K562 (cell line): ENCODE measurements at regions not wholly inside any gene's neighbourhood (a gene's known extent, or its start where the extent isn't known, plus 50 kb on each side); places are given as distances from the start of the nearest gene placed in this dataset.

Source experiments
- ATAC-seq: fragments of 200-7000 bp; cut with Tn5 transposase; 3 replicates; pipeline ENCODE4 v1.9.1; 2020; ENCODE audit warnings: moderate library complexity
- BruUV-seq: library from RNA; stranded (reverse); fragments of 400-500 nt; replicated peaks from 2 replicates; lab custom pipeline; 2021; lab: Mats Ljungman, UMichigan
- CTCF ChIA-PET: fragments of 300-600 bp; formaldehyde crosslinking; extraction: SDS; loops from one replicate; lab custom pipeline; 2021; ENCODE audit warnings: low intra/inter-chr PET ratio; lab: Yijun Ruan, JAX
- POLR2A ChIA-PET: fragments of 300-600, 350-650 bp; sonication (Branson Sonifier 250); formaldehyde crosslinking; extraction: SDS; loops from one replicate; lab custom pipeline; 2021; ENCODE audit warnings: antibody characterized with exemption, inconsistent platforms; lab: Yijun Ruan, JAX
- DNase-seq, 4 experiments: peaks; one replicate each; pipeline versions ENCODE4 v3.0.0 to v3.0.0-alpha.2; 2011 to 2018; ENCODE audit warnings: low spot score in 3 of 4, mixed read lengths in 3 of 4; ENCODE audit errors: extremely low read depth in 1 of 4
- FAIRE-seq: peaks from 2 replicates; lab custom pipeline; 2011; peaks lifted over from hg19 to GRCh38; lab: Jason Lieb, UNC
- H2AFZ ChIP-seq: 2 replicates; pipeline ENCODE4 v1.6.0; 2011; ENCODE audit warnings: low read depth, low read length, control low read depth, inconsistent platforms
- H3K27ac ChIP-seq: fragments of 200-600 bp; 3 replicates; pipeline ENCODE4 v1.8.0; 2011; ENCODE audit warnings: low read depth, mild to moderate bottlenecking, control low read depth, inconsistent platforms, low read length, moderate library complexity, mixed read lengths; ENCODE audit errors: extremely low read depth
- H3K27me3 ChIP-seq, 2 experiments: fragments of 300-600 bp in 1 of 2; 2 replicates in 1 of 2; 3 replicates in 1 of 2; pipeline versions ENCODE4 v1.6.0 to v1.8.0; 2011; ENCODE audit warnings: inconsistent platforms in 2 of 2, low read length in 2 of 2, mild to moderate bottlenecking in 1 of 2, mixed read lengths in 1 of 2, moderate library complexity in 1 of 2; ENCODE audit not compliant: control insufficient read depth in 2 of 2, insufficient read depth in 2 of 2
- H3K36me3 ChIP-seq: fragments of 300-600 bp; 3 replicates; pipeline ENCODE4 v1.8.0; 2011; ENCODE audit warnings: mild to moderate bottlenecking, low read length, inconsistent platforms; ENCODE audit not compliant: control insufficient read depth, insufficient read depth
- H3K4me1 ChIP-seq, 2 experiments: fragments of 200-600 bp in 1 of 2; replicated peaks in 1 of 2; 2 replicates in 1 of 2; 3 replicates in 1 of 2; pipeline versions ENCODE4 v1.5.1 to v1.8.0; 2011; ENCODE audit warnings: inconsistent platforms in 2 of 2, low read length in 2 of 2, mild to moderate bottlenecking in 1 of 2, mixed read lengths in 1 of 2, moderate library complexity in 1 of 2; ENCODE audit not compliant: control insufficient read depth in 2 of 2, insufficient read depth in 2 of 2
- H3K4me2 ChIP-seq: 2 replicates; pipeline ENCODE4 v1.6.1; 2011; ENCODE audit warnings: low read length, control low read depth, inconsistent platforms, mixed read lengths; ENCODE audit not compliant: insufficient read depth
- H3K4me3 ChIP-seq: fragments of 200-600 bp; sonication (generic), shearing (Covaris generic); 2 replicates; pipeline ENCODE4 v1.5.1; 2016; ENCODE audit warnings: control low read depth, inconsistent platforms
- H3K79me2 ChIP-seq: fragments of 200-600 bp; 3 replicates; pipeline ENCODE4 v1.8.0; 2011; ENCODE audit warnings: low read length, inconsistent platforms; ENCODE audit not compliant: control insufficient read depth, insufficient read depth
- H3K9ac ChIP-seq, 2 experiments: 2 replicates each; pipeline versions ENCODE4 v1.6.0 to v1.6.1; 2011; ENCODE audit warnings: low read depth in 2 of 2, low read length in 2 of 2, control low read depth in 1 of 2, inconsistent platforms in 1 of 2, mild to moderate bottlenecking in 1 of 2, mixed read lengths in 1 of 2; ENCODE audit not compliant: insufficient read depth in 1 of 2
- H3K9me1 ChIP-seq: one replicate; pipeline ENCODE4 v1.6.0; 2011; ENCODE audit warnings: inconsistent platforms, mild to moderate bottlenecking, low read length, moderate library complexity; ENCODE audit not compliant: control insufficient read depth, insufficient read depth
- H3K9me3 ChIP-seq: replicated peaks from 2 replicates; pipeline ENCODE4 v1.5.1; 2011; ENCODE audit warnings: low read depth, low read length, inconsistent platforms; ENCODE audit not compliant: control insufficient read depth, insufficient read depth
- H4K20me1 ChIP-seq: replicated peaks from 2 replicates; pipeline ENCODE4 v1.6.1; 2011; ENCODE audit warnings: low read length, inconsistent platforms, mixed read lengths; ENCODE audit not compliant: control insufficient read depth, insufficient read depth
- DPF2 ChIP-seq: fragments of 450-650 bp; IDR thresholded peaks from 2 replicates; pipeline ENCODE4 v1.6.1; 2016
- GTF2A2 ChIP-seq: IDR thresholded peaks from 2 replicates; pipeline ENCODE4 v1.6.1; 2016; ENCODE audit warnings: mild to moderate bottlenecking, missing genetic modification characterization, missing compliant biosample characterization
- LEF1 ChIP-seq: fragments of 450-650 bp; IDR thresholded peaks from 2 replicates; pipeline ENCODE4 v1.6.1; 2016; ENCODE audit warnings: mild to moderate bottlenecking
- TAF15 ChIP-seq: fragments of 200-400 bp; formaldehyde crosslinking; IDR thresholded peaks from 2 replicates; pipeline ENCODE4 v1.6.1; 2017; ENCODE audit warnings: mild to moderate bottlenecking, low read depth, low read length, moderate library complexity
- ZNF76 ChIP-seq: fragments of 250-450 bp; sonication (Bioruptor Pico); IDR thresholded peaks from 2 replicates; pipeline ENCODE4 v1.4.0; 2020; ENCODE audit warnings: mild to moderate bottlenecking, moderate library complexity, borderline replicate concordance
- in situ Hi-C: fragments of 300-500 bp; cut with MboI; formaldehyde crosslinking; loops from 4 replicates; pipeline ENCODE4 v1.15.0; 2018; ENCODE audit warnings: inconsistent platforms, mixed read lengths
- intact Hi-C: fragments of 100-400 bp; cut with micrococcal nuclease; formaldehyde crosslinking; loops from 2 replicates; pipeline ENCODE4 v1.14.2; 2022
- TF ChIP-seq, protein P1 (sequence below), 2 experiments: fragments of 450-650 bp in 1 of 2; IDR thresholded peaks; 2 replicates each; pipeline ENCODE4 v1.6.1; 2011 to 2017; ENCODE audit warnings: low read depth in 2 of 2, antibody characterized with exemption in 1 of 2, borderline replicate concordance in 1 of 2, low read length in 1 of 2, mild to moderate bottlenecking in 1 of 2, mixed read lengths in 1 of 2; ENCODE audit not compliant: control insufficient read depth in 1 of 2
- TF ChIP-seq, protein P2 (sequence below): fragments of 250-450 bp; sonication (Bioruptor Pico); IDR thresholded peaks from 2 replicates; pipeline ENCODE4 v1.8.0; 2021; ENCODE audit warnings: borderline replicate concordance, mild to moderate bottlenecking, moderate library complexity; ENCODE audit not compliant: poor library complexity, severe bottlenecking

DNA sequence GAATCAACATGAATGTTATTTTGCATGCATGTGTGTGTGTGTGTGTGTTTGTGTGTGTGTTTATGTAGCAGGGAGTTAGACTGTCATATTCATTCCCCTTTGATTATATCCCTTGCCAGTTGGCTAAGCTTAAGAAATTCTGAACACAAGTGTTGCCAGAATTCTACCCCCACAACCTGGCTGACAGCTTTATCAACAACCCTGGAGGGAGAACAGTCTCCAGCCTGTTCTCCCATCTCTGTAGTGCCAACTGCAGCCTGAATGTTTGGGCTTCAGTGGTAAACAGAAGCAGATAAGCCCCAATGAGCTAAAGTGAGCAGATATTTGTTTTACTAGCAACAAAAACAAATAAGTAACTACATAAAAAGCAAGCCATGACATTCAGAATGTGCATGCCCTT is 162.6 kb upstream of the ABI3BP start:
- no peak for FAIRE-seq
- H3K4me3 ChIP-seq = no peak overlapping the region
- TF ChIP-seq LEF1 (no peak), ZNF76 (CRISPR knock-in tag) (no peak), GTF2A2 (no peak), TAF15 (no peak), DPF2 (no peak)
- TF ChIP-seq, protein P1, sequence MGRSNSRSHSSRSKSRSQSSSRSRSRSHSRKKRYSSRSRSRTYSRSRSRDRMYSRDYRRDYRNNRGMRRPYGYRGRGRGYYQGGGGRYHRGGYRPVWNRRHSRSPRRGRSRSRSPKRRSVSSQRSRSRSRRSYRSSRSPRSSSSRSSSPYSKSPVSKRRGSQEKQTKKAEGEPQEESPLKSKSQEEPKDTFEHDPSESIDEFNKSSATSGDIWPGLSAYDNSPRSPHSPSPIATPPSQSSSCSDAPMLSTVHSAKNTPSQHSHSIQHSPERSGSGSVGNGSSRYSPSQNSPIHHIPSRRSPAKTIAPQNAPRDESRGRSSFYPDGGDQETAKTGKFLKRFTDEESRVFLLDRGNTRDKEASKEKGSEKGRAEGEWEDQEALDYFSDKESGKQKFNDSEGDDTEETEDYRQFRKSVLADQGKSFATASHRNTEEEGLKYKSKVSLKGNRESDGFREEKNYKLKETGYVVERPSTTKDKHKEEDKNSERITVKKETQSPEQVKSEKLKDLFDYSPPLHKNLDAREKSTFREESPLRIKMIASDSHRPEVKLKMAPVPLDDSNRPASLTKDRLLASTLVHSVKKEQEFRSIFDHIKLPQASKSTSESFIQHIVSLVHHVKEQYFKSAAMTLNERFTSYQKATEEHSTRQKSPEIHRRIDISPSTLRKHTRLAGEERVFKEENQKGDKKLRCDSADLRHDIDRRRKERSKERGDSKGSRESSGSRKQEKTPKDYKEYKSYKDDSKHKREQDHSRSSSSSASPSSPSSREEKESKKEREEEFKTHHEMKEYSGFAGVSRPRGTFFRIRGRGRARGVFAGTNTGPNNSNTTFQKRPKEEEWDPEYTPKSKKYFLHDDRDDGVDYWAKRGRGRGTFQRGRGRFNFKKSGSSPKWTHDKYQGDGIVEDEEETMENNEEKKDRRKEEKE (IDR thresholded peaks at IDR 0.05; ENCODE audit: borderline replicate concordance in 1 of 2, control insufficient read depth in 1 of 2, low read depth in 2 of 2, low read length in 1 of 2) = no peak
- TF ChIP-seq, protein P2, sequence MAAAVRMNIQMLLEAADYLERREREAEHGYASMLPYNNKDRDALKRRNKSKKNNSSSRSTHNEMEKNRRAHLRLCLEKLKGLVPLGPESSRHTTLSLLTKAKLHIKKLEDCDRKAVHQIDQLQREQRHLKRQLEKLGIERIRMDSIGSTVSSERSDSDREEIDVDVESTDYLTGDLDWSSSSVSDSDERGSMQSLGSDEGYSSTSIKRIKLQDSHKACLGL (CRISPR knock-in tag) = no peak
- no peak for ATAC-seq
- no peaks in the 10 kb centered on the region for H3K36me3 ChIP-seq
- H3K27ac ChIP-seq = no peak overlapping the region
- H3K4me1 ChIP-seq = peaks cover 0 to 5% of the 10 kb centered on the region in 2 experiments; a peak in 2 of 5 replicates
- H3K9me1 ChIP-seq = no peaks in the 10 kb centered on the region
- H3K27me3 ChIP-seq = no peaks in the 10 kb centered on the region
- no peak overlapping the region for H3K9ac ChIP-seq
- no peak overlapping the region for H2AFZ ChIP-seq
- intact Hi-C loops = no loop called here
- H3K79me2 ChIP-seq = no peaks in the 10 kb centered on the region
- in situ Hi-C loops = no loop called here
- DNase-seq = no peak
- POLR2A ChIA-PET = no interaction called here
- no peaks in the 10 kb centered on the region for H4K20me1 ChIP-seq
- no peaks in the 10 kb centered on the region for H3K9me3 ChIP-seq
- no TSS peak for BruUV-seq
- CTCF ChIA-PET = no interaction called here
- no peak overlapping the region for H3K4me2 ChIP-seq
